Lower leg skin (tissue), 3 donors: ENCODE measurements at regions not wholly inside any gene's neighbourhood (a gene's known extent, or its start where the extent isn't known, plus 50 kb on each side); places are given as distances from the start of the nearest gene placed in this dataset.

Experiments used
- CTCF ChIP-seq, 3 donors: fragments of 450-650 bp; IDR thresholded peaks; one replicate each; pipeline ENCODE4 v1.5.1; 2016; ENCODE audit warnings: antibody characterized with exemption in 3 of 3, mild to moderate bottlenecking in 3 of 3, moderate library complexity in 2 of 3
- POLR2A ChIP-seq, 2 donors: fragments of 450-650 bp; IDR thresholded peaks; one replicate each; pipeline ENCODE4 v1.6.1; 2016 to 2017; ENCODE audit warnings: antibody characterized with exemption in 2 of 2, mild to moderate bottlenecking in 1 of 2, moderate library complexity in 1 of 2

- TF ChIP-seq CTCF (IDR thresholded peaks at IDR 0.05) (no peak), POLR2A (IDR thresholded peaks at IDR 0.05) (no peak)
Measured at GRCh38 chr7:113366122-113366521, 247.8 kb upstream of the SMIM30 start.
